NCI-H128 (cell line): ENCODE measurements at regions not wholly inside any gene's neighbourhood (a gene's known extent, or its start where the extent isn't known, plus 50 kb on each side); places are given as distances from the start of the nearest gene placed in this dataset.
"Not testable (repeated sequence)": the region's sequence is repeated elsewhere in the genome, so short reads cannot be mapped to it uniquely, and the experiment has no call there.

Source experiments
- DNase-seq: peaks from one replicate; lab custom pipeline; 2025; ENCODE audit not compliant: unreplicated experiment; lab: John Stamatoyannopoulos, UW

DNA sequence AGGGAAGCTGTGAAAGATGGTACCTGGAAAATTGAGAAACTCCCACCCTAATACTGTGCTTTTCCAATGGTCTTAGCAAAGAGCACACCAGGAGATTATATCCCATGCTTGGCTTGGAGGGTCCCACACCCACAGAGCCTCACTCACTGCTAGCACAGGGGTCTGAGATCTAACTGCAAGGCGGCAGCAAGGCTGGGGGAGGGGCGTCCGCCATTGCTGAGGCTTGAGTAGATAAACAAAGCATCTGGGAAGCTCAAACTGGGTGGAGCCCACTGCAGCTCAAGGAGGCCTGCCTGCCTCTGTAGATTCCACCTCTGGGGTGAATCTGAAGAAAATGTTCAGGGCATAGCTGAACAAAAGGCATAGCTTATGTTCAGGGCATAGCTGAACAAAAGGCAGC lies 510.6 kb upstream of the LMO3 start:
- not testable (repeated sequence) for DNase-seq

DNA sequence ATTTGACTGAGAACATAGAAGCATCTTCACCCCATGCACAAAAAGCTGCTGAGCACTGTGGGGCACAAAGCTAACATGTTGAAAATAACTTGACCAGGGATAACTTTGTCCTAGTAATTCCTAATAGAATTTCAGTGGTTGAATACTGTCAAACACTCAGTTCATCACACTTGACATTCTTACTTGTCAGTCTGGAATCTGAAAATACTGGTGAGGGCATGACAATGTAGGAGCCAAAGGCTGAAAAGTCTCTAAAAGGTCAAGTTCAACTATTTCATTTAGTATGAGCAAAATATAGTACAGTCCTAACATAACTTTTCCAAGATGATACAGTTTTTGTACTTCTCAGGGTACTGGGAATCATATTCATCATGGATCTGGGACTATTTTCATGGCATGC lies 504.4 kb upstream of the LMO3 start:
- no peak for DNase-seq

GRCh38 chr12:17108877-17109541 lies 503.0 kb upstream of the LMO3 start:
- peak; percentile 55 for DNase-seq

- DNase-seq = no peak
Measured at GRCh38 chr12:17104801-17105200, 498.8 kb upstream of the LMO3 start.

DNA sequence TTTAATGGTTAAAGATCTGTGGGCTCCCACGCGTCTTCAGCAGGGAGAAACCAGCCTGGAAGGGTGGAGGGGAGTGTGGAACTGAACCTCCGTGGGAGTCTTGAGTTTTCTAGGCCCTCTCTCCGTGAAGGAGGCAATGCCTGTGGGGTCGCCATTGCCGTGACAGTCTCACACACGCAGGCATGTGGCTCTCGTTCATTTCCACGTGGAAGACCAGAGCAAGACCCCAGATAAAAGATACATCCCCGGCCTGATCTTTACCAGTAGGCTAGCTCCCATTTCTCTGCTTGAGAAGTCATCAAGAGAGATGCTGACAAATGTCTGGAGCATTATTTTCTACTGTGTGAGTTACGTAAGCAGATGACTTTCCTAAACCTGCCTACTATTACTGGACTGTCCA lies 491.7 kb upstream of the LMO3 start:
- no peak for DNase-seq

GRCh38 chr12:17084831-17085230 lies 478.9 kb upstream of the LMO3 start:
- no peak for DNase-seq

- DNase-seq = no peak
Measured at GRCh38 chr12:17079251-17079909, 473.4 kb upstream of the LMO3 start.

GRCh38 chr12:17077594-17077993 lies 471.6 kb upstream of the LMO3 start:
- DNase-seq = no peak

DNA sequence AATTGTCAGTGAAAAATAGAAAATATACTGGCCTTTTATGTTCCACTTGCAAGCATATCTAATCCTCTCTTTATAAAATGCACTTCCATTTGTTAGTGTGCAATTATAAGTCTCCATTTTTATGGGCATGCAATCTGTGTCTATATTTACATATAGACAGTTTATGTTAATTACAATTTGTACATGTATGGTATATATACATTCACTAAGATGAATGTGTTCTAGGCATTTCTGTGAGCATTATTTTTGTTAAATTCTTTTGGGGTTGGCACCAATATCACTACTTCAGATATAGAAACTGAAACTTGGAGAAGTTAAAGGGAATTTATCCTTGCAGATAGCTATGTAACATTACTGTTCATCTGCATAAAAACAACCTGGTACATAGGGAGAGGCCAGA lies 470.8 kb upstream of the LMO3 start:
- DNase-seq = no peak

DNA sequence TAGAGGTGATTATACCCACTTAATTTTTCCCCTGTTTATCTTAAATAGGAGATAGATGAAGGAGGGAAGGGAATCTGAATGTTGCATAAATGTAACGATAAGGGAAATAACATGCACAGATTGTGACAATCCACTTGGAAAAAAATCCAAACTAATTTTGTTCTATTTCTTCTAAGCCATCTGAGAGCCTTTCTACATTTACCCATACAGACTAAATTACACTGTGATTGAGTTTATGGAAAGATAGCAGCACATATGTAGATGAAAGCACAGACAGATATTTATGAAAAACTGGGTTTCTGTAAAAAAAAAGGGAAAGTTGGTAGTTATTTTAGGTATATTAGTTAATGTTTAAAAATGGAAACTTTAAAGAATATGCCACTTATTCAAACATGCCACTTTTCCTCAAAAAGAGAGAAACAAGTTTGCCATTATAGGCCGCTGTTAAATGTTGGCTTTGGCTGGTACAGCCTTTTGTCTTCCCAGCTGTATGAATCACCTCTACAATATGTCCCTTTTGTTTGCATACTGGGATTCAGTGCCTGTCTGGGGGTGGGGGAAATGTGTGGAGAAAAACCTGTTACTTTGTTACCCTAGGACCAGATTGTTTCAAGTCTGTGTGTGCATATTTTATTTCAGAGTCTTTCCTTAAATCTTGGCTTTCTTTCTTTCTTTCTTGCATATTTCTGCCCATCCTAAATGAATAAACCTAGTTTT lies 470.2 kb upstream of the LMO3 start:
- DNase-seq = no peak

DNA sequence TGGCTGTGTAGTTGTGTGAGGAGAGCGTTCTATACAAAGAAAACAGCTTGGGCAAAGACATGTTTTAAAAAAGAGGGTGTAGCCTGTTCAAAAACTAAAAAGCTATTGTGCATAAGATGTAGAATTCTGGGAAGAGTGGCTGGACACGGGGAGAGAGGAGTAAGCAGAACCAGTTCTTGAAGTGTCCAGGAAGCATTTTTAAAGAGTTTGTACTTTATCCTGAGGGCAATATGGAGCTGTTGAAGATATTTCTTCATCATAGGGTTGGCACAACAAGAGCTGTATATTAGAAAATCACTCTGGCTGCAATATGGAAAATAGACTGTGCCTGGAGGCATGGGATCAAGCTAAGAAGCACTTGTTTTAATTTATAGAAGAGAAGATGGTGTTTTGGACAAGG lies 458.9 kb upstream of the LMO3 start:
- DNase-seq = no peak

GRCh38 chr12:17062267-17063036 lies 456.5 kb upstream of the LMO3 start:
- DNase-seq = no peak

GRCh38 chr12:17060260-17060659 lies 454.3 kb upstream of the LMO3 start:
- DNase-seq = no peak

DNA sequence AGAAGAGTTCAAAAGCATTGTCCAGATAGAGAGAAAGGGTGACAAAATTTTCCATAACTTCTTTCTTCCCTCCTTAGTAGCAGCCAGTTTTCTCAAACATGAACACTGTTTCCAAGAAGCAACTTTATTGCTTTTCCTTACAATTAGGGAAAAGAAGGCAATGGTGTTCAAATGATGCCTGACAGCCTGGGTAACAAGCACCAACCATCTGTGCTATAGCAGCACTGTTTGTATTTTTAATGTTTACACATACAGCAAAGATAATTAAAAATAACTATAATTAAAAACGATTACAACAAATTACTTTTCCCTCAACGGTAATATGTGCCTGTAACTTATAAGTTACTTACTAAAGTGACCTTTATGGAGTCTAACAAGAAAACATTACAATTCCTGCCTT lies 450.6 kb upstream of the LMO3 start:
- no peak for DNase-seq

- DNase-seq = no peak
Measured at GRCh38 chr12:17038923-17039322, 433.0 kb upstream of the LMO3 start.

- DNase-seq = no peak
Measured at GRCh38 chr12:17035372-17035771, 429.4 kb upstream of the LMO3 start.

DNA sequence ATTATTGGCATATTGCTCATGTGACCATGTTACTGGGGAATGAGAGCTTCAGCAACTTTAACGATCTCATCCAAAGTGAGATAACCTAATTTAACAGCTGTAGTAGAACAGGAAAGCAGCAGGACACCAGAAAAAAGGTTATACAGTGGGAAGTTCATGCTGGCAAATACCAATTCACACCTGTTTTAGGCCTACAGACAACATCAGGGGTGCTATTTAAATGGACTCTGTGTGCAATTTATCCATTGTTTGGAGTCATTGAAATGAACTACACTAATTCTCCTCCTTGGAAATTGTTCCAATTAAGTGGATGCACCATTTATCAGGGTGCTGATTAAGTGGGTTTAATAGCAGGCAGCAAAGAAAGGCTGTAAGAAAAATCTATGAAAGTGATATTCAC lies 424.4 kb upstream of the LMO3 start:
- no peak for DNase-seq

DNA sequence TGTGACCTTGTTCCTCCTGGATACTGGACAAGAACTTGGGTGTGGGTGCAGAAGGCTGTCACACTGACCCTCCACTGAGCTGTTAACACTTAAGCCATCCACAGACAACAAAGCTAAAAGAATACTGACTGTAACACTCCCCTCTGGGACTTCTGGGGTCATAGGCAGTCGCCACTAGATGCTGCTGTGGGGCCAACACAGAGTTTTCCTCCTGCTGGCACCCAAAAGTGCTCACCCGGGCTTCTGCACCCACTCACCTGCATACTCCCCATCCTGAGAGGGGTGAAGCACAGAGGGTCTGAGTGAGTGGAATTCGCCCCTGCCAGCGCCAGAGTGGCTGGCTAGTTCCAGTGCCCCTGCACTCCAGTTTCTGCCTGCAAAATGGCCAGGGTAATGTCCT lies 422.4 kb upstream of the LMO3 start:
- no peak for DNase-seq

DNA sequence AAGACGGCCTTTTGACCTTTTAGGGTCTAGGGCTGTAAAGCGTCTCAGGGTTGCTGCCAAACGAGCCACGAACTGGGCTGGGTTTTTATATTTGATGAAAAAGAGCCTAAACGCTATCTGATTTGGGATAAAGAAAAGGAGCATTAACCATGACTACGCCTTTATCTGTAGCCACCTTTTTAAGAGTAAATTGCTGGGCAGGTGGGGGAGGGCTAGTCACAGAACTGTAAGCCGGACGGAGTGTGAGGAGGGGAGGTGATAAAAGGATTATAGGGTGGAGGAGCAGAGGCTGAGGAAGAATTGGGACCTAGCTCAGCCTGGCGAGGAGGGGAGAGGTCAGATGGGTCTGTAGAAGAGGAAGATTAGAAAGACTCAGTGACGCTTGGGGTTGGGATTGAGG lies 419.5 kb upstream of the LMO3 start:
- not testable (repeated sequence) for DNase-seq

DNA sequence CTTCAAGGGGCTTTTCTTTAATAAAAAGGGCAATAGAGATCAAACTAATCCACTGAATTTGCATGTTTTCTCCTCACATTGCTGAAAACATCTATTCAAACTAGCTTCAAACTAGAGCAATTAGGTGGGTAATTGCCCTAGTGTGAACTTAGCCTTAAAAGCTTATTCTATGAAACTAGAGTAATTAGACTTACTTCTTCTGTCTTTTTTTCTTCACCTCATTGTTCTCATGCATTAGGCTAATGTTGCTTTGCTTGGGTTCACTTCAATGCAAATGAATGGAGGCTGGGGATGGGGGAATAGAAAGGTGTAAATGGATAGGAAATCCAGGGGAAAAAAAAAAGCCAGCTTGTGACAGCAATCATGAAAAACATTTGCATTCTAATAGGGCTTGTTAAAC lies 414.8 kb upstream of the LMO3 start:
- peak; percentile 32 for DNase-seq

DNA sequence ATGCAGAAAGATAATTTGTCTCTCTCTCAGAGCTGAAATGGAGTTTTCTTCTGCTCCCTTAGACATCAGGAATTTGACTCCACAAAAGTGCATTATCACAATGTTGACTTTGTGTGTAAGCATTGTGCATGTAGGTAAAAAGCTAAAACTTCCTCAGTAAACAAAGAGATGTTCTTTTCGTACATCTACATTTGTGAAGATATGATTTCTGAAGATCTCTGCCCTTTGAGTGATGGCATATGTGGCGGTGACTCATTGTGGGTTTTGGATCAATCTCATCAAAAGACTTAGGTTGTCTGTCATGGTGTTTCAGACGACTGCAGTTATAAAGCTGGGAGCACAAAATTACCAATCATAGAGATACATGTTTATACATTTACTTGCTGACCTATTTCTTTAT lies 411.4 kb upstream of the LMO3 start:
- DNase-seq = no peak
